Cardiac fibroblast (primary cell): ENCODE measurements at regions not wholly inside any gene's neighbourhood (a gene's known extent, or its start where the extent isn't known, plus 50 kb on each side); places are given as distances from the start of the nearest gene placed in this dataset.
A peak's percentile ranks its signal among the peaks of the same experiment; 100 is the strongest.

Source experiments
- DNase-seq, 2 donors: peaks; one replicate each; pipeline versions ENCODE4 v3.0.0 to v3.0.0-alpha.2; 2010; ENCODE audit warnings: low read depth in 2 of 2
- H3K4me3 ChIP-seq, 2 donors: replicated peaks in 1 of 2; 1 replicate in 1 of 2; 2 replicates in 1 of 2; pipeline ENCODE4 v1.5.1; 2011; ENCODE audit warnings: low read depth in 2 of 2, low read length in 2 of 2, mild to moderate bottlenecking in 2 of 2, moderate library complexity in 1 of 2
- TF ChIP-seq, protein P1 (sequence below): IDR thresholded peaks from one replicate; pipeline ENCODE4 v1.5.1; 2011; ENCODE audit warnings: low read depth, mild to moderate bottlenecking, low read length, inconsistent platforms

DNA sequence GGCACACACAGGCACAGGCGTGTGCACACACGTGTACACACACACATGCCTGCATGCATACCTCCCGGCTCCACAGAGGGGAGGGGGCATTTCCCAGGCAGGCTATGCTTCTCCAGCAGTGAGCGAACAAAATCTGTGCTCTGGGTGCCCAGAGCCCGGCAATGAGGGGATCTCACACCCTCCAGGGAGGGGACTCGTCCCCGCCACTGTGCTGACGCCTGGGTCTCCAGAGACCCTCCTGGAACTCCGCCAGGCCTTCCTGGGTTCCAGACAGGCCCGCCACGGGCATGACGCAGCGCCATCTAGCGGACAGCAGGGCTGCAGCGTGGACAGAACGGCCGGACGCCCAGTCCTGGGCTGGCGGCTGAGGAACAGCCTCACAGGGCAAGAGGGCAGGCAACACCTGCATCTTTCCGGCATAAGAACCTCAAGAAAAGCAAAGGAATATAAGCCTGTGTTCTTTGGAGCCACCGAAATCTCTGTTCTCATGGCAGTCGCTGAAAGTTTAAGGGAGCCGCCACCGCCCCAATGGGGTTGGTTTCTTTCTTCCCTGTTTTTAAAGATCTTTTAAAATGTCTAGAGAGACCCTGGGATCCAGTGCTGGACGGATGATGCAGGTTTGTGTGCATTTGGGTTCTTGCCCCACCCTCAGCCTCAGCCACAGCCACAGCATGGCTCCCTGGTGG, 135.6 kb upstream of the PPP1R26 start:
- TF ChIP-seq, protein P1, sequence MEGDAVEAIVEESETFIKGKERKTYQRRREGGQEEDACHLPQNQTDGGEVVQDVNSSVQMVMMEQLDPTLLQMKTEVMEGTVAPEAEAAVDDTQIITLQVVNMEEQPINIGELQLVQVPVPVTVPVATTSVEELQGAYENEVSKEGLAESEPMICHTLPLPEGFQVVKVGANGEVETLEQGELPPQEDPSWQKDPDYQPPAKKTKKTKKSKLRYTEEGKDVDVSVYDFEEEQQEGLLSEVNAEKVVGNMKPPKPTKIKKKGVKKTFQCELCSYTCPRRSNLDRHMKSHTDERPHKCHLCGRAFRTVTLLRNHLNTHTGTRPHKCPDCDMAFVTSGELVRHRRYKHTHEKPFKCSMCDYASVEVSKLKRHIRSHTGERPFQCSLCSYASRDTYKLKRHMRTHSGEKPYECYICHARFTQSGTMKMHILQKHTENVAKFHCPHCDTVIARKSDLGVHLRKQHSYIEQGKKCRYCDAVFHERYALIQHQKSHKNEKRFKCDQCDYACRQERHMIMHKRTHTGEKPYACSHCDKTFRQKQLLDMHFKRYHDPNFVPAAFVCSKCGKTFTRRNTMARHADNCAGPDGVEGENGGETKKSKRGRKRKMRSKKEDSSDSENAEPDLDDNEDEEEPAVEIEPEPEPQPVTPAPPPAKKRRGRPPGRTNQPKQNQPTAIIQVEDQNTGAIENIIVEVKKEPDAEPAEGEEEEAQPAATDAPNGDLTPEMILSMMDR, result peak; percentile 85
- no peak overlapping the region for H3K4me3 ChIP-seq
- peak; percentile 32 to 40 for DNase-seq

- no peak overlapping the region for H3K4me3 ChIP-seq
- DNase-seq, result no peak
- TF ChIP-seq, protein P1, result no peak
Observed at GRCh38 chr9:135344523-135344901, 135.1 kb upstream of the PPP1R26 start.

DNA sequence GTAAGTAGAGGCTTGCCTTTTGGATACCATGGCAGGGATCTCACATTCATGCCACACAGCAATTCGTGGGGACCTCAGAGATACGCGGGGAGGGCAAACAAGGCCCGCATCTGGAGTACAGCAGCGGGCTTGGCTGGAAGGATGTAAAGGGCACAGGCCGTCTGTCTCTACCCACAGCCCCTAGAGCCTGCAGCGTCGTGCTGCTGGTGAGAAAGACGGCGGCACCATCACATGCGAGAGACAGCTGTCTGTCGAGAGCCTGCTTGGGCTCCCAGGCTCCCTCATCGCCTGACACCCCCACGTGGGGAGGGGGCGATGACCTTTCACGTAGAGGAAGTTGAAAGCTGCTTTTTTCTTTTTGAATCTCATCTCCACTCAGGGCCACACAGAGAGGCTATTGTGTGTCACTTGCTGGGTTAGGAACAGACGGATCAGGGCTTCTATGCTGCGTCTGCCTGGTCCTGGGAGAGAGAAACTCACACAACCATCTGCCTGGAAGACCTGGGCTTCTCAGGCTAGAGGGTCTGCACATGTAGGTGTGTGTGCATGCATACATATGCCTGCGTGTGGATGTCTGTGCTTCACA, 134.6 kb upstream of the PPP1R26 start:
- DNase-seq, result no peak

GRCh38 chr9:135345775-135346433, 133.7 kb upstream of the PPP1R26 start:
- TF ChIP-seq, protein P1, result no peak
- no peak overlapping the region for H3K4me3 ChIP-seq
- DNase-seq, result no peak

More for the DNA sequence above, 134.6 kb upstream of the PPP1R26 start:
- TF ChIP-seq, protein P1, result no peak
- no peak overlapping the region for H3K4me3 ChIP-seq

- DNase-seq, result no peak
- H3K4me3 ChIP-seq, result no peak overlapping the region
- TF ChIP-seq, protein P1, result no peak
Observed at GRCh38 chr9:135346438-135347050, 133.0 kb upstream of the PPP1R26 start.

- DNase-seq, result no peak
- TF ChIP-seq, protein P1, result no peak
- no peak overlapping the region for H3K4me3 ChIP-seq
Observed at GRCh38 chr9:135347461-135347860, 132.1 kb upstream of the PPP1R26 start.
